Keratinocyte (primary cell): ENCODE measurements at regions not wholly inside any gene's neighbourhood (a gene's known extent, or its start where the extent isn't known, plus 50 kb on each side); places are given as distances from the start of the nearest gene placed in this dataset.

Experiments
- DNase-seq: peaks from one replicate; pipeline ENCODE4 v3.0.0-alpha.2; 2011; ENCODE audit warnings: low read depth, missing footprints, low spot score
- FAIRE-seq: peaks from 2 replicates; lab custom pipeline; 2011; peaks lifted over from hg19 to GRCh38; lab: Jason Lieb, UNC
- H2AFZ ChIP-seq: 2 replicates; pipeline ENCODE4 v1.6.0; 2012; ENCODE audit warnings: low read length, control low read depth, inconsistent platforms; ENCODE audit not compliant: control insufficient read depth
- H3K27ac ChIP-seq: 2 replicates; pipeline ENCODE4 v1.5.1; 2011; ENCODE audit warnings: low read length; ENCODE audit not compliant: control insufficient read depth, insufficient read depth
- H3K27me3 ChIP-seq: 3 replicates; pipeline ENCODE4 v1.6.0; 2011; ENCODE audit warnings: low read length; ENCODE audit not compliant: control insufficient read depth, insufficient read depth; ENCODE audit errors: extremely low read depth
- H3K36me3 ChIP-seq, 2 experiments: 2 replicates in 1 of 2; 3 replicates in 1 of 2; pipeline ENCODE4 v1.5.1; 2011; ENCODE audit warnings: low read length in 2 of 2, mild to moderate bottlenecking in 1 of 2; ENCODE audit not compliant: control insufficient read depth in 2 of 2, insufficient read depth in 2 of 2; ENCODE audit errors: extremely low read depth in 1 of 2
- H3K4me1 ChIP-seq: 3 replicates; pipeline ENCODE4 v1.5.1; 2011; ENCODE audit warnings: low read length; ENCODE audit not compliant: control insufficient read depth, insufficient read depth; ENCODE audit errors: extremely low read depth
- H3K4me2 ChIP-seq: 3 replicates; pipeline ENCODE4 v1.6.0; 2011; ENCODE audit warnings: low read depth, low read length; ENCODE audit not compliant: control insufficient read depth, insufficient read depth; ENCODE audit errors: extremely low read depth
- H3K4me3 ChIP-seq, 3 experiments: fragments of 200-600 bp in 1 of 3; sonication (generic) in 1 of 3; 2 replicates in 2 of 3; 3 replicates in 1 of 3; pipeline ENCODE4 v1.5.1; 2011 to 2016; ENCODE audit warnings: low read length in 3 of 3, mild to moderate bottlenecking in 3 of 3, control low read depth in 2 of 3, inconsistent platforms in 1 of 3, low read depth in 1 of 3, mixed read lengths in 1 of 3, mixed run types in 1 of 3, moderate library complexity in 1 of 3; ENCODE audit not compliant: control insufficient read depth in 2 of 3, insufficient read depth in 2 of 3; ENCODE audit errors: extremely low read depth in 1 of 3
- H3K79me2 ChIP-seq: 2 replicates; pipeline ENCODE4 v1.6.0; 2012; ENCODE audit warnings: low read length; ENCODE audit not compliant: control insufficient read depth, insufficient read depth
- H3K9ac ChIP-seq: 3 replicates; pipeline ENCODE4 v1.6.0; 2011; ENCODE audit warnings: low read length; ENCODE audit not compliant: control insufficient read depth, insufficient read depth; ENCODE audit errors: extremely low read depth
- H3K9me1 ChIP-seq: 3 replicates; pipeline ENCODE4 v1.6.0; 2011; ENCODE audit warnings: low read length; ENCODE audit not compliant: control insufficient read depth, insufficient read depth; ENCODE audit errors: extremely low read depth
- H3K9me3 ChIP-seq: 2 replicates; pipeline ENCODE4 v1.5.1; 2012; ENCODE audit warnings: low read depth, low read length; ENCODE audit not compliant: control insufficient read depth
- H4K20me1 ChIP-seq: 3 replicates; pipeline ENCODE4 v1.6.0; 2011; ENCODE audit warnings: low read length; ENCODE audit not compliant: control insufficient read depth, insufficient read depth; ENCODE audit errors: extremely low read depth
- CTCF ChIP-seq, 3 experiments: IDR thresholded peaks in 1 of 3; conservative IDR thresholded peaks in 1 of 3; optimal IDR thresholded peaks in 1 of 3; 2 replicates in 2 of 3; 3 replicates in 1 of 3; pipeline versions ENCODE3 to v1.5.1; 2011; ENCODE audit warnings: low read length in 3 of 3, mild to moderate bottlenecking in 3 of 3, moderate library complexity in 2 of 3, control low read depth in 1 of 3, inconsistent platforms in 1 of 3; ENCODE audit not compliant: insufficient read depth in 2 of 3; ENCODE audit errors: extremely low read depth in 1 of 3
- EZH2 ChIP-seq: IDR thresholded peaks from one replicate; pipeline ENCODE4 v1.6.1; 2012; ENCODE audit warnings: inconsistent platforms, mild to moderate bottlenecking, low read length, moderate library complexity
- dilution Hi-C: fragments of 300-500 bp; cut with MboI; formaldehyde crosslinking; loops from one replicate; pipeline ENCODE4 v1.7.0; 2020; ENCODE audit warnings: low sequenced_read_pairs; ENCODE audit not compliant: extremely low pct_ligation_motif_present

- H3K9me1 ChIP-seq, result no peaks in the 10 kb centered on the region
- H3K9me3 ChIP-seq, result no peaks in the 10 kb centered on the region
- H3K27ac ChIP-seq, result no peak overlapping the region
- dilution Hi-C loops, result no loop called here
- H3K36me3 ChIP-seq, result no peaks in the 10 kb centered on the region
- no peaks in the 10 kb centered on the region for H4K20me1 ChIP-seq
- no peaks in the 10 kb centered on the region for H3K4me1 ChIP-seq
- no peak overlapping the region for H3K4me3 ChIP-seq
- H3K79me2 ChIP-seq, result no peaks in the 10 kb centered on the region
- no peak overlapping the region for H3K9ac ChIP-seq
- DNase-seq (no peak), FAIRE-seq (no peak)
- H2AFZ ChIP-seq, result no peak overlapping the region
- TF ChIP-seq EZH2, result no peak
- TF ChIP-seq CTCF (optimal IDR thresholded peaks at IDR 0.05 in 1 of 3, IDR thresholded peaks at IDR 0.05 in 1 of 3, conservative IDR thresholded peaks at IDR 0.05 in 1 of 3; ENCODE audit: extremely low read depth in 1 of 3, insufficient read depth in 2 of 3, low read length in 3 of 3), result no peak
- H3K27me3 ChIP-seq, result no peaks in the 10 kb centered on the region
- H3K4me2 ChIP-seq, result no peak overlapping the region
Observed at GRCh38 chr4:188904617-188905016, 765.4 kb downstream of the TRIML1 start.

DNA sequence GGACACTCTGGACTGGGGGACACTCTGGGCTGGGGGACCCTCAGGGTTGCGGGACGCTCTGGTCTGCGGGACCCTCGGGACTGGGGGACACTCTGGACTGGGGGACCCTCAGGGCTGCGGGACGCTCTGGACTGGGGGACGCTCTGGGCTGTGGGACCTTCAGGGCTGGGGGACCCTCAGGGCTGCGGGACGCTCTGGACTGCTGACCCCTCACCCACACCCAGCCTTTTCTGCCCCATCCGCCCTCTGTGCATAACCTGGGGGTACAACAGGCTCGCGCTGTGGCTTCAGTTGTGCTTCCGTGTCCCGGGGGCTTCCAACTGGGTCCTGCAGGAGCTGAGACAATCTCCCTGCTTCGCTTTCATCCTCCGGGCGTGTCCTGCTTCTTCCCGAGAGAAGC lies 766.0 kb downstream of the TRIML1 start:
- H3K9me1 ChIP-seq, result no peaks in the 10 kb centered on the region
- no peak for FAIRE-seq

More for the DNA sequence above, 766.0 kb downstream of the TRIML1 start:
- Histone ChIP-seq H3K4me1 (no peaks in the 10 kb centered on the region), H3K4me3 (no peak overlapping the region), H3K9ac (no peak overlapping the region), H3K9me3 (no peaks in the 10 kb centered on the region), H3K27ac (no peak overlapping the region), H4K20me1 (no peaks in the 10 kb centered on the region), H2AFZ (no peak overlapping the region), H3K4me2 (no peak overlapping the region), H3K36me3 (no peaks in the 10 kb centered on the region), H3K27me3 (no peaks in the 10 kb centered on the region), H3K79me2 (no peaks in the 10 kb centered on the region)
- TF ChIP-seq CTCF (optimal IDR thresholded peaks at IDR 0.05 in 1 of 3, IDR thresholded peaks at IDR 0.05 in 1 of 3, conservative IDR thresholded peaks at IDR 0.05 in 1 of 3; ENCODE audit: extremely low read depth in 1 of 3, insufficient read depth in 2 of 3, low read length in 3 of 3) (no peak), EZH2 (no peak)
- DNase-seq, result no peak
- dilution Hi-C loops, result no loop called here
